HG02973 (cell line): ENCODE measurements at regions not wholly inside any gene's neighbourhood (a gene's known extent, or its start where the extent isn't known, plus 50 kb on each side); places are given as distances from the start of the nearest gene placed in this dataset.

Source experiments
- ATAC-seq: cut with Tn5 transposase; IDR thresholded peaks from one replicate; pipeline ENCODE4 v1.9.1; 2021; ENCODE audit warnings: moderate library complexity; ENCODE audit not compliant: unreplicated experiment

GRCh38 chr12:85669911-85670310 lies 166.3 kb downstream of the RASSF9 start:
- ATAC-seq: no peak

GRCh38 chr12:85672436-85672835 lies 163.8 kb downstream of the RASSF9 start:
- no peak for ATAC-seq

- ATAC-seq: no peak
These were observed 162.2 kb downstream of the RASSF9 start for GRCh38 chr12:85673921-85674420.

GRCh38 chr12:85676816-85677749 lies 159.1 kb downstream of the RASSF9 start:
- ATAC-seq: no peak

GRCh38 chr12:85679296-85679695 lies 156.9 kb downstream of the RASSF9 start:
- ATAC-seq: no peak

GRCh38 chr12:85680881-85681280 lies 155.3 kb downstream of the RASSF9 start:
- ATAC-seq: no peak

- no peak for ATAC-seq
These were observed 154.9 kb downstream of the RASSF9 start for GRCh38 chr12:85681333-85681732.

GRCh38 chr12:85683051-85683450 lies 153.2 kb downstream of the RASSF9 start:
- no peak for ATAC-seq

GRCh38 chr12:85688837-85689236 lies 147.4 kb downstream of the RASSF9 start:
- ATAC-seq: no peak

GRCh38 chr12:85690146-85690545 lies 146.1 kb downstream of the RASSF9 start:
- no peak for ATAC-seq

GRCh38 chr12:85693093-85693665 lies 143.0 kb downstream of the RASSF9 start:
- no peak for ATAC-seq

GRCh38 chr12:85695097-85695715 lies 141.0 kb downstream of the RASSF9 start:
- ATAC-seq: no peak

GRCh38 chr12:85697003-85697402 lies 139.2 kb downstream of the RASSF9 start:
- no peak for ATAC-seq

GRCh38 chr12:85698937-85699336 lies 137.3 kb downstream of the RASSF9 start:
- ATAC-seq: no peak

GRCh38 chr12:85708775-85709174 lies 127.4 kb downstream of the RASSF9 start:
- ATAC-seq: no peak

GRCh38 chr12:85711735-85712390 lies 124.3 kb downstream of the RASSF9 start:
- ATAC-seq: no peak

GRCh38 chr12:85713373-85713772 lies 122.8 kb downstream of the RASSF9 start:
- ATAC-seq: no peak

GRCh38 chr12:85714425-85714824 lies 121.8 kb downstream of the RASSF9 start:
- no peak for ATAC-seq

GRCh38 chr12:85720308-85721033 lies 115.7 kb downstream of the RASSF9 start:
- ATAC-seq: no peak

- ATAC-seq: no peak
These were observed 110.2 kb downstream of the RASSF9 start for GRCh38 chr12:85725991-85726390.
